D721Med (cell line): ENCODE measurements at regions not wholly inside any gene's neighbourhood (a gene's known extent, or its start where the extent isn't known, plus 50 kb on each side); places are given as distances from the start of the nearest gene placed in this dataset.
A peak's percentile ranks its signal among the peaks of the same experiment; 100 is the strongest.

ENCODE experiments used
- DNase-seq: peaks from one replicate; pipeline ENCODE4 v3.0.0; 2011; ENCODE audit warnings: low spot score; ENCODE audit not compliant: insufficient read length
- FAIRE-seq: peaks from 2 replicates; lab custom pipeline; 2011; peaks lifted over from hg19 to GRCh38; lab: Jason Lieb, UNC
- CTCF ChIP-seq: IDR thresholded peaks from 2 replicates; pipeline ENCODE4 v1.5.1; 2012; ENCODE audit warnings: mild to moderate bottlenecking, control low read depth; ENCODE audit not compliant: insufficient read depth; ENCODE audit errors: missing control alignments

GRCh38 chr22:34045311-34045710 lies 125.0 kb upstream of the LARGE1 start:
- DNase-seq, result no peak
- FAIRE-seq, result no peak
- TF ChIP-seq CTCF, result no peak

DNA sequence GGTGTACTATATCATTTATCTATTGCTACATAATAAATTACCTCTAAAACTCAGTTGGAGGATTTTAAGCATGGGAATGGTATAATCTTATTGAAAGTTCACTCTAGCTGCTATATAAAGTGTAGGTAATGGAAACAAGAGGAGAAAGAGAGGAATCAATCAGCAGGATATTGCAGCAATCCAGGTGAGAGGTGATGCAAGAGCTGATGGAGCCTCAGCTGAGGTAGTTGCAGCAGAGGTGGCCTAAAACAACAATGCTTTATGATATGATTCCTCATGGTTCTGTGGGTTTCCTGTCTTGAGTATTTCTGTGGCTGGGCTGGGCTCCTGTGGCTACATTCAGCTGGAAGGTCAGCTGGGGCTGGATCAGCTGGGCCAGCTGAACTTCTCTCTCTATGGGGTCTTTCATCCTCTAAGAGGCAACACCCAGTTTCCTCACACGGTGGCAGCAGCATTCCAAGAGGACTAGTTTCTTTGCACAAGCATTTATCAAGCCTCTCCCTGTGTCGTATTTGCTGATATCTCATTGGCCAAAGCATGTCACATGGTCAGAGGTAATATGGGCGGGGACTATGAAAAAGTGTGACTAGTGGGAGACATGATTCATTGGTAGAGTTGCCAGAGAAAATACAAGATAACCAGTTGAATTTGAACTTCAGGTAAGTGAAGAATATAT lies 135.4 kb upstream of the LARGE1 start:
- peak; percentile 26 for TF ChIP-seq CTCF
- DNase-seq, result no peak
- no peak for FAIRE-seq

- no peak for TF ChIP-seq CTCF
These were observed 137.4 kb upstream of the LARGE1 start for GRCh38 chr22:34057726-34058125.

DNA sequence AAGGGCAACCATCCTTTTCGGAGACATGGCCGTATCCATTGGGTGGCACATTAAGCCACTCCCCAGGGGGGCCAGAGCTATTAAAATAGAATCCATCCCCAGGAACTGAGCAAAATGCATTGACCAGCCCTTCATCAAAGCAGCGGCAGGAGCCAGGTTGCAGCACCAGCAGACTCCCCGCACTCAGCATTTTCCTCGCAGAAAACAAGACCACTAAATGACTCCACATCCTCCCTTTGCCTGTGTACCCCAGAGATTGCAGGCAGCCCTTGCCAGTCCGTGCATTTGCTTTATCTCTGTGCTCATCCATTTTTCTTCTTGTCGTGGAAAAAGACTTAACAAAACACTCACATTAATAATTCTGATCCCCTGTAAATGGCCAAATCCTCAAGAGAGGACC lies 144.4 kb upstream of the LARGE1 start:
- FAIRE-seq, result no peak
- TF ChIP-seq CTCF, result no peak
- no peak for DNase-seq

More at GRCh38 chr22:34057726-34058125, 137.4 kb upstream of the LARGE1 start:
- DNase-seq (no peak), FAIRE-seq (no peak)

- FAIRE-seq, result no peak
- no peak for DNase-seq
- TF ChIP-seq CTCF, result no peak
These were observed 146.8 kb upstream of the LARGE1 start for GRCh38 chr22:34067031-34067430.

DNA sequence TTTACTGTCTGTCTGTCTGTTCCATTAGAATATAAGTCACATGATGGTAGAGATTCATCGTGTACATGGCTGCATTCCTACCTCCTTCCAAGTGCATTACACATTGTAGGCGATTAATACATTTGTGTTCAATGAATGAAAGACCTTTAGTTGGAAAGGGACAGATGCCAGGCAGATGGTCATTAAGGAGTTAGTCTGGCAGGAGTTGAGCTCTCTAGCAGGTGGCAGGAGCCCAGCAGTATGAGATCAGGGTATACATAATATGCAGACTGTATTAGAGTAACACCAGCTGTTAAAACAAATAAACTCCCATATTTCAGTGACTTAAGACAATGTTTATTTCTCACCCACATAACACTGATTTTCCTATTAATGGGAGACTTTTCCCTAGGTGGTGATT lies 147.7 kb upstream of the LARGE1 start:
- no peak for TF ChIP-seq CTCF
- no peak for FAIRE-seq
- DNase-seq, result no peak

DNA sequence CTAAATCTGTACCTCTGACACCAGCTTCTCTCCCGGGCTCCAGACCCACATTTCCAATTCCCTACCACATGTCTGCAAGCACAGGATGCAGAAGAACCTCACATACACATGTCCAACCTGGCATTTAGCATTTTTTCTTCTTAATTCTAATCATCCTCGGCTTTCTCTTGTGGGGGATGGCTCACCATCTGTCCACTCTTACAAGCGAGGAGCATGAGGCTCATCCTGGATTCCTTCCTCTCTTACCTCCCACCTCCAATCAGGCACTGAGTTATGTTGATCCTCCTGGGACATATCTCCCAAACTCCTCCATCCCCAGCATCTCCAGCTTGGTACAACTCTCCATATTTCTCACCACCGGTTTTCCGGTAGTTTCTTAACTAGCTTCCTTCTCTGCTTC lies 149.8 kb upstream of the LARGE1 start:
- no peak for TF ChIP-seq CTCF
- DNase-seq (no peak), FAIRE-seq (no peak)
